ENCODE measurements at regions not wholly inside any gene's neighbourhood (a gene's known extent, or its start where the extent isn't known, plus 50 kb on each side); places are given as distances from the start of the nearest gene placed in this dataset.

- ATAC-seq (no peak), FAIRE-seq (no peak), DNase-seq (no peak)
- H3K4me1 ChIP-seq = no peaks in the 10 kb centered on the region
- H3K27me3 ChIP-seq = no peaks in the 10 kb centered on the region
- H3K27ac ChIP-seq = no peak overlapping the region
- TF ChIP-seq CTCF (IDR thresholded peaks at IDR 0.05) = no peak
- 66 to 69% methylated on average over 4 of the region's 4 CpGs for WGBS, 2 donors
- H3K4me3 ChIP-seq = no peak overlapping the region
- no peaks in the 10 kb centered on the region for H3K36me3 ChIP-seq
- intact Hi-C loops (cut with DNase I) = no loop called here
- H3K9me3 ChIP-seq = no peaks in the 10 kb centered on the region
These were observed 418.0 kb upstream of the ID2 start for GRCh38 chr2:8263901-8264300.

GRCh38 chr2:8264981-8265380, 416.9 kb upstream of the ID2 start:
- Histone ChIP-seq H3K4me3 (no peak overlapping the region), H3K36me3 (no peaks in the 10 kb centered on the region), H3K9me3 (no peaks in the 10 kb centered on the region), H3K27me3 (no peaks in the 10 kb centered on the region), H3K4me1 (no peaks in the 10 kb centered on the region), H3K27ac (no peak overlapping the region)
- intact Hi-C loops (cut with DNase I) = no loop called here
- no peak for DNase-seq
- no peak for FAIRE-seq
- no peak for TF ChIP-seq CTCF (IDR thresholded peaks at IDR 0.05)
- 86 to 90% methylated on average over 3 of the region's 3 CpGs for WGBS, 2 donors
- no peak for ATAC-seq

GRCh38 chr2:8265476-8266226, 416.2 kb upstream of the ID2 start:
- intact Hi-C loops (cut with DNase I) = no loop called here
- no peak for FAIRE-seq
- 80 to 85% methylated on average over 5 of the region's 5 CpGs for WGBS, 2 donors
- H3K9me3 ChIP-seq = no peaks in the 10 kb centered on the region
- no peak for DNase-seq
- no peak for ATAC-seq
- no peak overlapping the region for H3K4me3 ChIP-seq
- no peak for TF ChIP-seq CTCF (IDR thresholded peaks at IDR 0.05)
- H3K27ac ChIP-seq = no peak overlapping the region
- no peaks in the 10 kb centered on the region for H3K4me1 ChIP-seq
- H3K27me3 ChIP-seq = no peaks in the 10 kb centered on the region
- H3K36me3 ChIP-seq = no peaks in the 10 kb centered on the region

GRCh38 chr2:8266563-8266962, 415.3 kb upstream of the ID2 start:
- intact Hi-C loops (cut with DNase I) = no loop called here
- FAIRE-seq (no peak), ATAC-seq (no peak), DNase-seq (no peak)
- TF ChIP-seq CTCF (IDR thresholded peaks at IDR 0.05) = no peak
- H3K9me3 ChIP-seq = no peaks in the 10 kb centered on the region
- no peak overlapping the region for H3K27ac ChIP-seq
- 66 to 80% methylated on average over 3 of the region's 3 CpGs for WGBS, 2 donors
- H3K36me3 ChIP-seq = no peaks in the 10 kb centered on the region
- no peaks in the 10 kb centered on the region for H3K27me3 ChIP-seq
- H3K4me3 ChIP-seq = no peak overlapping the region
- H3K4me1 ChIP-seq = no peaks in the 10 kb centered on the region

- Histone ChIP-seq H3K4me3 (no peak overlapping the region), H3K4me1 (no peaks in the 10 kb centered on the region), H3K9me3 (no peaks in the 10 kb centered on the region), H3K27ac (no peak overlapping the region), H3K27me3 (no peaks in the 10 kb centered on the region), H3K36me3 (no peaks in the 10 kb centered on the region)
- 94 to 98% methylated on average over 3 of the region's 3 CpGs for WGBS, 2 donors
- ATAC-seq = no peak
- no peak for TF ChIP-seq CTCF (IDR thresholded peaks at IDR 0.05)
- no peak for DNase-seq
- intact Hi-C loops (cut with DNase I) = no loop called here
- FAIRE-seq = no peak
These were observed 414.8 kb upstream of the ID2 start for GRCh38 chr2:8267048-8267447.
